ENCODE measurements at regions not wholly inside any gene's neighbourhood (a gene's known extent, or its start where the extent isn't known, plus 50 kb on each side); places are given as distances from the start of the nearest gene placed in this dataset.
A peak's percentile ranks its signal among the peaks of the same experiment; 100 is the strongest.

DNA sequence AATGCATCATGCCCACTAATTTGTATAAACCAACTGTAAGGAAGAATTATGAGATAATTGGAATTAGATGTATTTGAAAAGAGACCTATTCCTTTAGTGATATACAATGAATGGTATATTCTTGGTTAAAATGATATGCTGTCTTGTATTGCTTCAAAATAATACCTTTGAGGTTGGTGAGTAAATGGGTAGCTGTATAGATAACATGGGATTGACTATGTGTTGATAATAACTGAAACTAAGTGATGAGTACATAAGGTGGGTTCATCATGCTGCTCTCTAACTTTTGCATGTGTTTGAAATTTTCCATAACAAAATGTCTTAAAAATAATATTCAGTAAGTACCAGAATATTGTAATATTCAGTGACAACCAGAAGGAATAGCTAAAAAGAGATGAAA is 272.6 kb upstream of the ZPLD1 start:
- DNase-seq = no peak

DNA sequence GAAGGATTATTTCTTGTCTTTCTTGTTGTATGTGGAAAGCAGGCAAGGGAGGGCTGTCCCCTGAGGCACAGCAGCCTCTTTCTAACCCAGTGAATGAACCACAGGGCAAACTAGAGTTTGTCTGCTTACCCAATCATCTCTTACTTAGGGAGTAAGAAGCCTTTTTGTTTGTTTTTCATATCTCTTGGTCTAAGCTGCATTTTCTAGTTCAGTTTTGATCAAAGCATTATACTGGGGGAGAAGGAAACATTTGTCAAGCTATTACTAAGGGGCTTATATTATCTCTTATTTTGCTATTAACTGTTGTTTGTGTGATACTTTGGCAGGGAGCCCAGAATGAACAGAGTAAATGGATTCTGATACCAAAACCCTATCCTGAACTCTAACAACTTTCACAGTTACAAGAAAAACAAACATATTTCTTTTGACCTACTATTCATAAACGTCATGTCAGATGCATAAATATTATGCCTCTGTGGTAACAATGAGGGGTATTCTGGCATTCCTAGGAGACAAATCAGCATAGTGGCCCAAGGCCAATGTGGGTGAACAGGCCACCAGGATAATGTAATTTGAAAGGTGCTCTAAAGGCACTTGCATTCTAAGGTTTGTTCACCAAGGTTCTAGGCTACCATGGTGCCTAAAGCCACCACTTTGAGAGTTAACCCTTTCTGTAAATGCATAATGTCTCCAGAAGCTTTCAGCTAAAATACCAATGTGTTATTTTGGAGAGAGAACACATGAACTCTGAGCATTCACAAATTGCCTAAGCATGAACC is 271.6 kb upstream of the ZPLD1 start:
- DNase-seq = no peak

DNA sequence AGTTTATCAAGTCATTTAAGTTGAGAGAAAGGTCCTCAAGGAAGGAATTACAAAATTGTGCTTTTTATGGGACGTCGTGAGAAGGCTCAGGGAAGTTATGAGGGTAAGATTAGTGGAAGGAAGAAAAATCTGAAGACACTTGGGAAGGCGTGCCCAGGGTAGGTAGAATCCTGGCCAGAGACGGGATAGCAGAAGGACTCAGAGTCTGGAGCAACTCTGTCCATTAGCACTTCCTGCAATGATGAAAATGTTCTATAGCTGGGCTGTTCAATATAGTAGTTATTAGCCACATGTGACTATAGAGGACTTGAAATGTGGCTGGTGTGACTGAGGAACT is 271.0 kb upstream of the ZPLD1 start:
- DNase-seq = no peak

DNA sequence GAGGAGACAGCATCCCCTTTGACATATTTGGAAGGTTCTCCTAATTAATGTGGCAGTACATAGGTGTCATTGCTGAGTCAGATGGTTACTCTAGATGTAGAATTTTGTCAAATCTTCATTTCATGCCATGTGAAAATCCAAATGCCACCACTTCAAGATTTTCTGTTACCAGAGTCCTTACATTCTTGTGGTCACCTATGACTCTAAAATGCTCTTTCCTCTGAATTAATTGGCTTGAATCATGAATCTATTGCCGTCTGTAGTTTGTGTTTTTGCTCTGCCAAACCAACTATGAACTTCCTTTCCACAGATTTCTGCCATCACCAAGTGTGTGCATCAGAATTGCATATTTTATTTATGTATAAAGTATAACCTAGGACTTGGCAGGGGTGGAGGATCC is 269.4 kb upstream of the ZPLD1 start:
- no peak for DNase-seq

DNA sequence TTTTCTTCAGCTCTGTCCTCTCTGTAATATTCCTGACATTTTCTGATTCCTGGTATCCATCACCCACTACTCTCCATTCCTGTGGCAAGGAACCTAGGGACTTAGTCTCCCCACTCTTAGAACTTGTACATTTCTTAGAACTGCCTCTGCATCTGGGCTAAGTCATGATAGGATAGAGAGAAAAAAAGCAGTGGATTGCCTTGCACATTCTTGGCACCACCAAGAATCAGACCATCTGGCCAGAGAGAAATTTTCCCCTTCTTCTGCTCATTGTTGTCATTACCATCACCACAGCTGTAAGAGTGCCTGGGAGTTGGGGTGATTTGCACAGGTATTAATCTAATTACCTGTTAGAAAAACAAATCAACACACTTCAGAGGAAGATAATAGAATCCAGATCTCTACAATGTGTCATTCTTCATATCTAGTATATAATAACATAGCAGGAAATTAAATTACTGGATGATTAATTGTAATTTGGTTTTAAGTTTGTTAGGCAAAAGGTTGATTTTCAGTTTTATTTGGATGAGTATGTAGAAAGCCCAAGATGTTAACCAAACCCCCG is 264.8 kb upstream of the ZPLD1 start:
- no peak for DNase-seq

DNA sequence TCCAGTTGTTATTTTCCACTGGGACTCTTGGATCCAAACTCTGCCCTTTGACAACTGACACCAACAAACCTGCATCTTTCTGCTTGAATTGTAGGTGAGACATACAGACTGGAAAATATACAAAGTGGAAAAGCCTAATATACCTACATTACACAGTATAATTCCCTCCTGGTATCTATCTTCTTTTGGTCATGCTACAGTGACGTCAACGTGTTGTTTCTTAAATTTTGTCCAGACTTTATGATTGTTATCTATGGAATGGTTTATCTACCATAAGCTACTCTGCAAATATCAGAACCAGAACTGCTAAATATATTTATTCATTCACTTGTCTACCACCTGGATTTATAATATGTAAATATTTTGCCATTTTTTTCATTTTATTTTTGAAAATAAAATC is 264.3 kb upstream of the ZPLD1 start:
- DNase-seq = no peak

DNA sequence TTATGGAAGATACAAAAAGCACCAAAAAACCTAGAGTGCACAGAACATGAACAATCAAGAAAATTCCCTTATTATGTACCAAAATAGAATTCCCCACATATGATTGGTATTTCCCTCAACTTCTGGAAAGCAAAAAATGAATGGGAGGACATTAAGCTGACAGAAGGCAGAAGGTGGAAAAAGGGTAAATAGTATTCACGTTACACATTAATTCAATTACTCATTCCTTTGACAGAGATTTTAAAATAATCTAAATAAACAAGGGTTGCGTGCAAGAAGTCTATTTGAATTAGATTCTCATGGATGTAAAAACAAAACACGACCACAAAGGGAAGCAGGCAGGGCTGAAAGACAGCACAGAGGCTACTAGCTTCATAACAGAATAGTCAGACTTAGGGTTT is 260.5 kb upstream of the ZPLD1 start:
- DNase-seq = no peak

DNA sequence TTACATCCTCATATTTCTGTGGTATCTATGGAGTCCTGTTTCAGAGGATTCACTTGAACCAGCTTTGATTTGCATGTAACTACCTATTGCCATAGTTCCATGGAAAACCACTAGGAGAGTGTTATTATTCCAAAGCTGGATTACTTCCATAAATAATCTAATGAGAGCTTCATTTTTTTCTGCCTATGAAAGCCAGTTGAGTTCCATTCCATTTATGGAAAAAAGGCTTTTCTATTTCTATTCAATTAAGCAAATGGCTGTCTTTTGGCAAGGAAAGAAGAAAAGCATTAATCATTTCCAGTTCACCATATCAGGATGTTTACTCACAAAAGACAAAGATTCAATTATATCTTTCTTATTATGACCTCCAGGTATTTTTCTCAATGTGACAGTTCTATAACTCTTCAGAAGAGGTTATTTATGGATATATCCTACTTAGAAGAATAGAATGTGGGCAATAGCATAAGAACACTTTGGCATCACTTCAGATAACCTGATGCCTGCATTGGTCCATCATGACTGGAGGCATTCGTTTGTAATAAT is 259.9 kb upstream of the ZPLD1 start:
- no peak for DNase-seq

DNA sequence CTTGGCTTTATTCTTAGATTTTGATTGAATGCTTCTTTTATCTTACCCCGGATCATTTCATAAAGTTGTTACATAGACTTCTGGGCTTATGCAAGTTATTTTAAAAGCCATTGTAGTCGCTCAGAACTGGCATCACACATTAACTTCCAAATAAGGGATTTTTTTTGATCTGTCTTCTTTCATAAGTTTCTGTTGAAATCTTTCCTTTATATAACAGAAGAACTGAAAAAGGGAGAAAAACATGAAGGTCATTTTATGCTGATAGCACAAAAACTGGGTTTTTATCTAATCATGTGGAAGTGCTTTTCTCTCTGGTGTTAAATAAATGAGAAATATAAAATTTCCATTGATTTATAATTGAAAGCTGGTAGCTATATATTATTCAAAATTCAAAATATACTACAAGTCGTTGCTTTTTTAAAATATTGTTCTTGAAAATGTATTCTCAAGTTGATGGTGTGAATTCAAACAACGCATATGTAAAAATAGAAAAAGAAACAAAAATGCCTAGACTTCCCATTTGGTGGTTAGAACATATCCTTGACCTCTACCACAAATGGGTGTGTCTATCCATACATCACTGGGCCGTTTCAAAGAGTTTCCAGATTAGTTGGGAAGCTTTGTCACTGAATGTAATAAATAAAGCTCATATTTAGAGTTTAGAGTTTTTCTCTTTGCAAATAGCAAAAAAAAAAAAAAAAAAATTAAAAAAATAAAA is 258.3 kb upstream of the ZPLD1 start:
- DNase-seq = no peak

DNA sequence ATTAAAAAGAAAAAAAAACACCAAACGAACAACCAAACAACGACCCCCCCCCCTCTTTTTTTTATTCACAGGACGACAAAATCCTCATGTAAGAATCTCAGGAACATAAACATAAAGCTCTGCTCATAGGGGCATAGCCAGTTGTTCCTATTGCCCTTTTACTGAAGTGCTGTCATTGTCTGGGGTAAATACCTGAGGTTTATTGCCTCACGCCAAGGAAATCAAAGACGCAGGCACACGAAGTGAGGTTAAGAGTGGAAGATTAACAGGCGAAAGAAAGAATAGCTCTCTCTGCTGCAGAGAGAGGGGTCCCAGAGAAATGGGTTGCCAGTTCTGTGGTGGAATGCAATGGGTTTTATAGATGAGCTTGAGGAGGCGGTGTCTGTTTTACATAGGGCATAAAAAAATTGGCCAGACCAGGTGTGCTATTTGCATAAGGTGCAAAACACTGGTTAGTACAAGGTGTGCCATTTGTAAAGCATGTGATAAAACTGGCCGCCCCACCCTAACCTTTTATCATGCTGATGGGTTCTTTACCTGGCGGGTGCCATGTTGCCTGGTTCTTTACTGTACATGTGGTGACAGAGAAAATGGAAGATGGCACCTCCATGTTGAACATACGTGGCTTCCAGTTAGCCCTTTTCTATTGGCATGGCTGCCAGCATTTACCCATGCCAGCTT is 257.6 kb upstream of the ZPLD1 start:
- no peak for DNase-seq

DNA sequence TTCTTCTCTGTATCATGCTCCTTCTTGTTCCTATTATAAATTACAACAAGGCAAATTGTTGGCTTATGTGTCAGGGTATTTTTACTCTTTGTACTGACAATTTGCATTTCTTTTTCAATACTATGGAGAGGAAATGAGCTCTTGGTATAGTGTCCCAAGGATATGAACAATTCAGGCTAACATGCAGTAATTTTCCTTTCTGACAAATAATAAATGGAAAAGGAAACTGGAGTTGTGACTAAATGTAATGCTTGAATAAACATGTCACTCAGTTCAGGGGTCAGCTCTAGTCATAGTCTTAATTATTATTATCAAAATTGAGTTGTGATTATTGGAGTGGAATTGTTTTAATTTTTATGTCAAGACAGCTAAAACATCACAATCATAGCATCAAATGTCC is 256.0 kb upstream of the ZPLD1 start:
- DNase-seq = no peak

DNA sequence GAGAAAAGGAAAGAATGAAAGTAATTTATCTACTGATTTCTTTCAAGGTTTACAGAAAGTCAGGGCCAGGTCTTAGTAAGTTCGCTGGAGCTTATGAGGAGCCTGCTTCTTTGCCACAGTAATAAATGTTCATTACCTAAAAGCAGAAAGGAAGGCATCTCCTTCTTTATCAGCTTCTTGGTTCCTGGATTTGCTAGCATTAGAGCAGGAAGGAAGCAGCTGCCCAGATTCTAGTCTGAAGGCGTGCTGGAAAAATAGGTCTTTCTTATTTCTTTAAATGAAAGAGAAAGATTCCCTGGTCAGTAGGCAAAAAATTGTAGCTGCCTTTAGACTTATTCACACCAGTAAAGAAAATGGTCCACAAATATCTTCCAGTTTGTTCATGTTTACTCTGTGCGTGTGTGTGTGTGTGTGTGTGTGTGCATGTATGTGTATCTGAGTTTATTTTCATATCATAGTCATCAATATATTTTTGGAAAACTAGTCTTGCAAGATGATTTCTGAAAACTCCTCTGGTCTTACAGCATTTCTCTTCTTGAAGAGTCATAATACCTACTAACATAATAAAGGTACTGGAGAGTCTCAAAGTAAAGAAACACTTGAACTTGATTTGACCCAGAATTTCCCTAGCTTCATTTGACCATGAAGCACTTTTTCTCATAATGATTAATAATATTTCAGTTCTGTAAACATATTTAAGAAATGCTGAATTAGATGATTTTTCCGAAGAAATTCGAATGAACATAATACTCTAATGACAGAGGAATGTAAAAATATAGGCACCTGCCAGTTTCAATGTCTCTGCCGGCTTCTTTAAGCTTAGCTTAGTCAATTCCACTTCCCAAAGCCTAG is 255.3 kb upstream of the ZPLD1 start:
- no peak for DNase-seq

DNA sequence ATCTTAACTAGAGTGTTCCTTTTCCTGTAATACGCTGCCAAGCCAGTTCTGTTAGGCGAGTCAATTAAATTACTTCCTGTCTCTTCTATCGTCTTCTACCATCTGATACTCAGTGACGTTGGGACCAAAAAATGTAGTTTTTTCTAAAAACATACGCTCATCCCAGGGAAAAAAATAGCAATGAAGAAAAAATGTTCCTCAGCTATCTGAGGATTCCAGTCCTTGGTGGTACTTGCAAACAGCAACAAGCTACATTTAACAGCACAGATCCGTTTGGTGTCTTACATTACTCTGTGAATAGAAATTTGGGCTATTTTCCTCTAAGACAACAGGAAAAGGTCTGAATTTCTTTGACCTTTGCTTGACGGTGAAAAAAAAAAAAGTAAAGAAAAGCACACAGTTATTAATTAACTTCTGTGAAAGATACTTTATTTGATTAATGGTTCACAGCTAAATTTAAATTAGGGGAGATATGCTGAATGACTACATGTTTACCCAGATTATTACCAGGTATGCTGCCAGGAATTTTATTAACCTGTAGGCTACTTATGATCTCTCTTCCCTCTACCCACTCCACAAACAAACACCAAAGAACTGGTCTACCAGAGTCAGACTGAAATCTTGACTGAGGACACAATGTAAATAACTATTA is 254.4 kb upstream of the ZPLD1 start:
- no peak for DNase-seq

DNA sequence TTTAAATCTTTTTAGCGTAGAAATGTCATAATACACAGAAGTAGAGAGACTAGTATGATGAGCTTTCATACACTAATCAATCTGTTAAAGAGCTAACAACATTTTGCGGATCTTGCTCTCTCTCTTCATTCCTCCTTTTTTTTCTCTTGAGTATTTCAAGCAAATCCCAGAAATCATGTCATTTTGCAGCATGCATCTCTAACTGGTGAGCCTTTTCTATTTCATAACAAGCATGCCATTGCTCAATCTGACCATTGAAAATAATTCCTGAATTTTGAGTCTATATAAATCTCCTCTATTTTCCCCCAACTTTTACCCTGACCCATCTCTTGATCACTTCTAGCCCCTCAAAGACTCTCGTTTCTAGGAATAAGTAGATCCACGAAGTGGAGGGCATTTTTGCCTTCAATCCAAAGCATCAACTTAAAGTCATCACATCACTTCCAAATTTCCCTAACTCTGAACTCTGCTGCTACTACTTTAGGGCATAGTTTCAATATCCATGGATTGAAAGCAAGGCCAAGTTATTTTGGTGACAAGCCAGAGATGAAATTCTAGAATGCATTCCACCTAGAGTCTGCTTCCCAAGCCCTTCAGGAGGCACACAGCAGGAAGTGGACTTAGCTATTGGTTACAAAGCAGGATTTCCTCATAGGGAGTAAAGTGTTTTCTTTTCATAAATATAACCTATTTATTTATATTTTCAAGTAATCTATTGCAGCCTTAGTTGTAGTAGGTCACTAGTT is 253.5 kb upstream of the ZPLD1 start:
- DNase-seq = peak in 1 of 2 experiments; percentile 17

DNA sequence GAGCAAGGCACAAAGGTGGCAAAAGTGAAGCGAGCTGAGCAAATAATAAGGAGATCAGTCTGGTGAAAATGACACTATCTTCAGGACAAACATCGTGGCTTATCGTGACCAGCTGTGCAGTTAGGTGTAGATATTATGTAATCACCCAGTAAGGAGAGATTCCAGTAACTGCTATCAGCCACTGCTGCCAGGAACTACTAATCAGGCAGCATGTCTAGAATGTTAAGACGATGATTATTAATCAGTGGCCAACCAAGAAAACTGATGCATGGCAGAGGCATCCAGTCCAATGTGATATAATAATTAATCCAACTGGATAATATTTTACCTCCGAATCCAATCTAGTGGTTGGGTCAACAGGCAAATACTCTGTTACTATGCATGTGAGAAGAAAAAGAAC is 252.7 kb upstream of the ZPLD1 start:
- DNase-seq = no peak

DNA sequence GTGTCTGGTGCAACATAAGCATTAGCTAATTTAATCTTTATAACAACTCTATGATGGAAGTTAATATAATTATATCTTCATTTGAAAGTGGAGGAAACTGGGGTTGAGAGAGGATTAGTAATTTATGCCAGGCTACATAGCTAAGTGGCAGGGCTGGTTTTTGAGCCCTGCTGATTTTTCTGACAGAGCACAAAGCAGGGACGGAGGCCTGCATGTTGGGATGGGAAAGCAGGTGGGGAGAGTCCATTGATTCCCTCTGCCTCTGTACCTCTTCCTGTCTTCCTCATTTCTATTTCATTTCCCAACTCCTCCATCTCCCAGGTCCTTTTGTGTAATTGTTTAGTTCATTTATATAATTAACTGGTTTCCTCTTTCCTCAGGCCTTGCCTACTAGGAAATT is 251.6 kb upstream of the ZPLD1 start:
- DNase-seq = no peak

DNA sequence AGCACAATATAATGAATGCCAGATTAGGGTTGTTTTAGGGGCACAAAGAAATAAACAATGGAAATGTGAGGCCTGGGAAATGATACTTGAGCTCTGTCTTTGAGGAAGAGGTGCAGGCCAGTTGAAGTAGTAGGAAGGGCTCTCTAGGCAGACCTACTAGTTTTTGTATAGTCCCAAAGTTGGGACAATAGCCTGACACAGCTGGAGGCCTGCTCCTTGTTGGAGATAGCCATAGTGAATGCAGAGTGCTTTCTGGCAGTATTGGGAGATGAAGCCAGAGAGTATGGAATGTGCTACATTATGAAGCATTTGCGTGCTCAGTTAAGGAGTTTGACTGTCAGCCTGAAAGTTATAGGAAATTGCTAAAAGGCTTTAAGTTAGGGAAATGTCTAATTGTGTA is 251.2 kb upstream of the ZPLD1 start:
- DNase-seq = no peak

DNA sequence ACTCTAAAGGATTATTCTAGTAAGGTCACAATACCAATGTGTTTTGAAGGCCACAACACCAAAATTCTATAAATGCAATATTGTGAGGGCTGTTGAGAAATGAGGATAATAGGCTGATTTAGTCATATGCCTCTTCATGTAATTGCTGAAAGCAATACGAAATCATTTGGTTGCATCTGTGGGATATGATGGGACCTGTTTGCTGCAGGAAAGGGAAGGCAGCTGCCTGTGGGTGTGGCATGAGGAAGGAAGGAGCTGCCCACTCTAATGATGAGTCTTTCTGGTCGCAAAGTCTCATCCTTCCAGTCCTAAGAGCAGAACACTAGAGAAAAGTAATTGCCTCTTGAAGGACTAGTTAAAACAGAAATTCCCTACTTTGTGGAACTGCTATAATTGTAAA is 245.3 kb upstream of the ZPLD1 start:
- no peak for DNase-seq

DNA sequence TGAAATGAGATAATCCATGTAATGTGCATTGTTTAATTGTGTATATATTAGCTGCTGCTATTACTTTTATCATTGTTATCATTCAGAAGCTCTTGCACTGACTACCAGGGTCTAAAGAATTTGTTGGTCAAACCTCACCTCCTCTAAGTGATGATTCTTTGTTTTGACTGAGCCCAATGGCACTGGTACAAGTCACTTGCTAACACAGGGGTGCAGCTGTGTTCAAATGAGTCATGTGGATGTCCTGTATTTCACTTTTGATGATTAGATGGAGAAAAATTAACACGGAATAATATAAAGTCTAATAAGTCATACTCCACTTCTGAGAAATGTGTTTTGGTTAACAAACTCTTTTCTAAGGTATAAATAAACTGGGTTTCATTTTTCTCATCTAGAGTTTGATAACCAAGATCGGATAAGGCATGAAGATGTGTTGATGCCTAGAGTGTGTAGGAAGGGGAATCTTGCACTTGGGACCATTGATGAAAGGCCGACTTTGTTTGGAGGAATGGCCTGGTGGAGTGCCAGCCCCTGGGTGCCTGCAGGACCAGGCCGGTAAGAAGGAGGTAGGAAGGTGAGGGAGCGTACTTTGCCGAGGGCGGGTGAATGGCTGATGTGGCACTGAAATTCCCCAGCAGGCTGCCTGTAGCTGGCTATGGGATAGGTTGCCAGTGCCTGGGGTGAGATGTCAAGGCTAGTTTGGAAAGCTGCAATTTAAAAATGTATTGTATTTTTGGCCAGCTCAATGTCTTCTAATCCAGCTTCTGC is 244.7 kb upstream of the ZPLD1 start:
- DNase-seq = no peak

DNA sequence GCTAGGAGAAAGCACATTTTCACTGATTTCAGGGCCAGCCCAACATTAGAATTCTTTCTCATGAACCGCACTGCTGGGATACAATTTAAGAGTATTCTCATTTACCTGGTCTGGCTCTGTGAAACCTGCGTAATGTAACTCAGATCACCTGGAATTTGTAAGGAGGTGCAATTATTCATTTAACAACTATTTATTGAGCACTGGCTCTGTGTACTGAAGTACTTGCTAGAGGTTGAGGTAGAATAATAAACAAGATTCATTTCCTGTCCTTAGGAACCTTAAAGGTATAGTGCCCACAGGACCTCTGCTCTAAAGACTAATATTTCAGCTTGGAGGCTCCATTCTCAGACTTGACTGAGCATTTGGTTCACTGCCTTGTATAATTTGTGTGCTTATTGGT is 242.2 kb upstream of the ZPLD1 start:
- no peak for DNase-seq

DNA sequence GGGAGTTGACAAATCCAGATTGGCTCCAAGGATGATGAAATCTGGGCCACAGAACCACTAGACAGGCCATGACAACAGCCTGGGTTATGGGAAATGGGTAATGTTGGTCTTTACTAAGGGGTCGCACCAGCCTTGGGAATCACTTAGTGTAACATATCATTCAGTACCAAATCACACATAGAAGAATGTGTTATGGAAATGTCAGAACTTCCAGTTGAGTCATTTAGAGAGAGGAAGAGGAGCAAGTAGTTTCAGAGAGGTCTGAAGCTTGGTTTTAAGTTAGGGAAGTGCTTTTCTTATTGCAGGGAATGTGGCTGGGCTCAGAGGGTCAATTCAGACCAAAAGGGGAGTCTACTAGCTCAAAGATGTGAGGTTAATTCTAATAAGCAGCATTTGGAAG is 241.6 kb upstream of the ZPLD1 start:
- DNase-seq = no peak
